CD4-positive, alpha-beta T cell (primary cell): ENCODE measurements at regions not wholly inside any gene's neighbourhood (a gene's known extent, or its start where the extent isn't known, plus 50 kb on each side); places are given as distances from the start of the nearest gene placed in this dataset.
"Not testable (repeated sequence)": the region's sequence is repeated elsewhere in the genome, so short reads cannot be mapped to it uniquely, and the experiment has no call there.

Experiments
- ATAC-seq: fragments of 200-7000 bp; cut with Tn5 transposase; one replicate; pipeline ENCODE4 v1.10.0; 2022; ENCODE audit warnings: mild to moderate bottlenecking; ENCODE audit not compliant: poor library complexity
- CTCF ChIA-PET: fragments of 350-600 bp; sonication (Branson Sonifier 250); formaldehyde crosslinking; loops from one replicate; lab custom pipeline; 2021; ENCODE audit warnings: antibody characterized with exemption, inconsistent platforms; lab: Charles Lee
- POLR2A ChIA-PET: fragments of 350-600 bp; sonication (Branson Sonifier 250); formaldehyde crosslinking; loops from one replicate; lab custom pipeline; 2021; ENCODE audit warnings: antibody characterized with exemption, inconsistent platforms; lab: Charles Lee
- DNase-seq, 14 experiments: peaks; one replicate each; pipeline ENCODE4 v3.0.0-alpha.2; 2013 to 2020; ENCODE audit warnings: mixed read lengths in 2 of 14
- H3K27ac ChIP-seq, 2 donors: one replicate each; pipeline versions ENCODE4 v1.5.1 to v1.7.0; 2013; ENCODE audit warnings: low read length in 2 of 2, low read depth in 1 of 2, mild to moderate bottlenecking in 1 of 2
- H3K27me3 ChIP-seq, 2 experiments: 1 replicate in 1 of 2; 2 replicates in 1 of 2; pipeline versions ENCODE4 v1.6.1 to v1.7.0; 2013; ENCODE audit warnings: low read length in 2 of 2, control low read depth in 1 of 2, mild to moderate bottlenecking in 1 of 2, moderate library complexity in 1 of 2; ENCODE audit not compliant: insufficient read depth in 2 of 2, control insufficient read depth in 1 of 2
- H3K36me3 ChIP-seq: one replicate; pipeline ENCODE4 v1.6.1; 2013; ENCODE audit warnings: low read length, control low read depth; ENCODE audit not compliant: insufficient read depth
- H3K4me1 ChIP-seq: one replicate; pipeline ENCODE4 v1.6.1; 2013; ENCODE audit warnings: low read length, control low read depth; ENCODE audit not compliant: insufficient read depth
- H3K4me3 ChIP-seq: one replicate; pipeline ENCODE4 v1.5.1; 2013; ENCODE audit warnings: mild to moderate bottlenecking, low read length, moderate library complexity
- H3K9me3 ChIP-seq, 2 experiments: 1 replicate in 1 of 2; 2 replicates in 1 of 2; pipeline versions ENCODE4 v1.6.1 to v1.7.0; 2013; ENCODE audit warnings: low read length in 2 of 2, mild to moderate bottlenecking in 2 of 2, control low read depth in 1 of 2, moderate library complexity in 1 of 2; ENCODE audit not compliant: control insufficient read depth in 1 of 2, insufficient read depth in 1 of 2
- H3K27ac Mint-ChIP-seq: one replicate; pipeline ENCODE4 v1.8.0; 2020; ENCODE audit warnings: mixed read lengths
- H3K27me3 Mint-ChIP-seq: one replicate; pipeline ENCODE4 v1.8.0; 2021; ENCODE audit warnings: mixed read lengths
- H3K36me3 Mint-ChIP-seq: one replicate; pipeline ENCODE4 v1.8.0; 2021; ENCODE audit warnings: low read depth, mixed read lengths
- H3K4me1 Mint-ChIP-seq: one replicate; pipeline ENCODE4 v1.8.0; 2021; ENCODE audit warnings: low read depth, mixed read lengths
- H3K4me3 Mint-ChIP-seq: one replicate; pipeline ENCODE4 v1.8.0; 2020; ENCODE audit warnings: mild to moderate bottlenecking, mixed read lengths
- H3K9me3 Mint-ChIP-seq: one replicate; pipeline ENCODE4 v1.8.0; 2020; ENCODE audit warnings: mixed read lengths
- intact Hi-C, 2 experiments: fragments of 100-400 bp; cut with DNase I in 1 of 2; cut with micrococcal nuclease in 1 of 2; formaldehyde crosslinking; loops; one replicate each; pipeline versions ENCODE4 v1.15.1 to v1.9.0; 2023 to 2025; cut with DNase I, micrococcal nuclease
- TF ChIP-seq, protein P1 (sequence below): fragments of 200-600 bp; IDR thresholded peaks from one replicate; pipeline ENCODE4 v1.8.0; 2022; ENCODE audit warnings: antibody characterized with exemption, mild to moderate bottlenecking

DNA sequence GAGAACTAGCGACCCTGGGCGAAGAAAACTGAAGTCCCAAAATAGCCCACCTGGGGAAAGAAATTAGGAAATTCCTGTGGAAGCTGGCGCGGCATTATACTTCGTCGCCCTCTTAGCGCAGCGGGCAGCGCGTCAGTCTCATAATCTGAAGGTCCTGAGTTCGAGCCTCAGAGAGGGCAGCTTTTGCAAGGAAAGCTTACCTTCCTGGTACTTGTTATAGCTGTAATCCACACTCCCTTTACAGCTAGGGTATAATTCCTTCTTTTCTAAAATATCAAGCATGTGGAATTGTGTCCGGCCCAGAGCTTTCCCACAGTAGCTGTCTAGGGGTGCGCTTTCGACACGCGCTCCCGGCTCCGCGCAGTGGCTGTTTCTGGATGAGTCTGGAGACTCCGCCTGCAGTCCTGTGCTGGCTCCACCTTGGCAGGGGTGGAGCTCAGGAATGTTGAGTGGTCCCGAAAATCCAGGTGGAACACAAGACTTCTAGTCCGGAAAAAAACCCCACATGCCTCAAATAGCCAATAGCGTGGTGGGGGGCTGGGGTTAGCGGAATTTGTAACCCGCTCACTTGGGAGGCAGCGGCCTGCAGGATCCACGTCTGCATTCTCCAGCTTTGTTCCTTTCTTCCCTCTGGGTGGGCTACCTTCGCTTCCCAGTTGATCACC, 83.7 kb upstream of the ZNF322 start:
- no peak for DNase-seq
- Histone ChIP-seq H3K27ac (no peak overlapping the region), H3K27me3 (peaks cover 29 to 32% of the 10 kb centered on the region in 2 experiments), H3K9me3 (peaks cover 10 to 20% of the 10 kb centered on the region in 2 experiments), H3K4me3 (no peak overlapping the region), H3K36me3 (no peaks in the 10 kb centered on the region), H3K4me1 (no peaks in the 10 kb centered on the region)
- Mint-ChIP-seq H3K9me3 (peaks cover 27% of the 10 kb centered on the region), H3K36me3 (peaks cover 20% of the 10 kb centered on the region), H3K4me3 (no peak overlapping the region), H3K27ac (no peak overlapping the region), H3K4me1 (no peaks in the 10 kb centered on the region), H3K27me3 (peaks cover 71% of the 10 kb centered on the region)
- intact Hi-C loops: no loop called here
- POLR2A ChIA-PET: no interaction called here
- CTCF ChIA-PET: no interaction called here
- TF ChIP-seq, protein P1, sequence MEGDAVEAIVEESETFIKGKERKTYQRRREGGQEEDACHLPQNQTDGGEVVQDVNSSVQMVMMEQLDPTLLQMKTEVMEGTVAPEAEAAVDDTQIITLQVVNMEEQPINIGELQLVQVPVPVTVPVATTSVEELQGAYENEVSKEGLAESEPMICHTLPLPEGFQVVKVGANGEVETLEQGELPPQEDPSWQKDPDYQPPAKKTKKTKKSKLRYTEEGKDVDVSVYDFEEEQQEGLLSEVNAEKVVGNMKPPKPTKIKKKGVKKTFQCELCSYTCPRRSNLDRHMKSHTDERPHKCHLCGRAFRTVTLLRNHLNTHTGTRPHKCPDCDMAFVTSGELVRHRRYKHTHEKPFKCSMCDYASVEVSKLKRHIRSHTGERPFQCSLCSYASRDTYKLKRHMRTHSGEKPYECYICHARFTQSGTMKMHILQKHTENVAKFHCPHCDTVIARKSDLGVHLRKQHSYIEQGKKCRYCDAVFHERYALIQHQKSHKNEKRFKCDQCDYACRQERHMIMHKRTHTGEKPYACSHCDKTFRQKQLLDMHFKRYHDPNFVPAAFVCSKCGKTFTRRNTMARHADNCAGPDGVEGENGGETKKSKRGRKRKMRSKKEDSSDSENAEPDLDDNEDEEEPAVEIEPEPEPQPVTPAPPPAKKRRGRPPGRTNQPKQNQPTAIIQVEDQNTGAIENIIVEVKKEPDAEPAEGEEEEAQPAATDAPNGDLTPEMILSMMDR: no peak
- ATAC-seq: no peak

DNA sequence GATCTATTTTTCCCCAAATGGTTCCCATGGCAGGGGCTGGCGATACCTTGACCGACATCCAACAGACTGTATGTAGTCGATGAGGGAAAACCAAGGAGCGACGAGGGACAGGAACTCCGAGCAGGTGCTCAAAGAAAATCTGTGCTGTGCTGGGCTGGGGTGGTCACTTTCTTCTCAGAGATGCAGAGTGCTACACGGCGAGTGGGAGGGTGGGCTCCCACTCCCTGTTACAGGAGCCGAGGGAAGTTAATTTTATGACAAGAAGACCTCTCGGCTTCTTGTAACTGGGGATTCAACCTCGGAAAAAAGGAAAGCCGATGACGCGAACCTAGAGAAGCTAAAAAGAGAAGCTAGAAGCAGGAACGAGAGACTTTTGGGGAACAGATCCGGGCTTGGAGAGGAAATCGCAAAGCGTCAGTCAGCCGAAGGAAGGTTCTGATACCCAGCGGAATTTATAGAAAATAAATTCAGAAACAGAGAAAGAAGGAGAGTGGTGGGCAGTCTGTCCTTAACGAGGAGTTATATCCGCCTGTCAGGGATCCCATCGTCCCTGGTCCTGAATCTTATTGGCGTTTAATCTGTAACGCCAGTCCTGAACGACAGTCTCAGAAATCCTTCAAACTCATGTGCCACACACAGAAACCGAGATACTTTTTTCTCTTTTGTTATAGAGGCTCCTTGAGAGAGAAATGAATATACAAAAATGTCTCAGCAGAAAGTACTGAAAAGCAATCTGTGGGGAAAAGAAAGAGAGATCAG, 84.6 kb upstream of the ZNF322 start:
- Mint-ChIP-seq H3K27me3 (peaks cover 79% of the 10 kb centered on the region), H3K4me1 (no peaks in the 10 kb centered on the region)
- POLR2A ChIA-PET: no interaction called here

DNA sequence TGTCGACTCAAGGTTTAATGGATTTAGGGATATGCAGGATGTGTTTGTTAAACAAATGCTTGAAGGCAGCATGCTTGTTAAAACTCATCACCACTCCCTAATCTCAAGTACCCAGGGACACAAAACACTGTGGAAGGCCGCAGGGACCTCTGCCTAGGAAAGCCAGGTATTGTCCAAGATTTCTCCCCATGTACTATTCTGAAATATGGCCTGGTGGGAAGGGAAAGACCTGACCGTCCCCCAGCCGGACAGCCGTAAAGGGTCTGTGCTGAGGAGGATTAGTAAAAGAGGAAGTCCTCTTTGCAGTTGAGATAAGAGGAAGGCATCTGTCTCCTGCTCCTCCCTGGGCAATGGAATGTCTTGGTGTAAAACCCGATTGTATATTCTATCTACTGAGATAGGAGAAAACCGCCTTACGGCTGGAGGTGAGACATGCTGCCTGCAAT, 85.3 kb upstream of the ZNF322 start:
- H3K9me3 Mint-ChIP-seq: peaks cover 31% of the 10 kb centered on the region
- POLR2A ChIA-PET, H3K4me3 ChIP-seq, DNase-seq, H3K27ac Mint-ChIP-seq, H3K4me3 Mint-ChIP-seq, H3K27ac ChIP-seq, CTCF ChIA-PET, H3K4me1 Mint-ChIP-seq, intact Hi-C loops, H3K4me1 ChIP-seq, ATAC-seq, H3K36me3 ChIP-seq: not testable (repeated sequence)
- H3K36me3 Mint-ChIP-seq: peaks cover 20% of the 10 kb centered on the region
- Histone ChIP-seq H3K27me3 (peaks cover 32 to 36% of the 10 kb centered on the region in 2 experiments), H3K9me3 (peaks cover 10 to 26% of the 10 kb centered on the region in 2 experiments)
- H3K27me3 Mint-ChIP-seq: peaks cover 87% of the 10 kb centered on the region

More for the DNA sequence above, 84.6 kb upstream of the ZNF322 start:
- H3K36me3 Mint-ChIP-seq: peaks cover 20% of the 10 kb centered on the region
- H3K27ac Mint-ChIP-seq: no peak overlapping the region
- H3K9me3 ChIP-seq: peaks cover 10 to 22% of the 10 kb centered on the region in 2 experiments
- no peak for DNase-seq
- peaks cover 29% of the 10 kb centered on the region for H3K9me3 Mint-ChIP-seq
- H3K27me3 ChIP-seq: peaks cover 32 to 33% of the 10 kb centered on the region in 2 experiments
- CTCF ChIA-PET: no interaction called here
- intact Hi-C loops: no loop called here
- no peaks in the 10 kb centered on the region for H3K4me1 ChIP-seq
- peak overlapping the region; percentile 31 for H3K4me3 Mint-ChIP-seq
- no peak for ATAC-seq
- H3K36me3 ChIP-seq: no peaks in the 10 kb centered on the region
- no peak overlapping the region for H3K27ac ChIP-seq
- TF ChIP-seq, protein P1: no peak
- H3K4me3 ChIP-seq: no peak overlapping the region

DNA sequence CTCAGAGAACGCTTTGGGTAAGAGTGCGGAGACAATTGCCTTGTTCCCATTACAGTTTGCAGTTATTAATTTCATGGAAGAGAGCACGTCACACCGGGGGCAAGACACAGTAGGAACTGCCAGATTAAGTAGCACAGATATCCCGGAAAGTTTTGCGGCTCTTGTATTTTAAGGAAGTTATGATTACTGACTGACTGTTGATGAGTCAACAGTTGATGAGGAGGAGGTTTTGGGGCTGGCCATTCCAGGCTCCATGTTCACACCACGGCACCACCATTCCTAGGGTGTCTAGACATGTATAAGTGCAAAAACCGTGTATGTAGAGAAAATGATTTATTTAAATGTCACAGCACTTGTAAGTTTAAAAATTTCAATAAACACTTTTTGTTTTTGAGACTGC, 86.4 kb upstream of the ZNF322 start:
- DNase-seq, H3K4me3 Mint-ChIP-seq, intact Hi-C loops, H3K4me3 ChIP-seq, H3K27ac Mint-ChIP-seq, CTCF ChIA-PET, H3K27ac ChIP-seq, POLR2A ChIA-PET, H3K4me1 ChIP-seq, ATAC-seq, H3K36me3 ChIP-seq: not testable (repeated sequence)
- peaks cover 32 to 38% of the 10 kb centered on the region in 2 experiments for H3K27me3 ChIP-seq
- Mint-ChIP-seq H3K36me3 (peaks cover 20% of the 10 kb centered on the region), H3K4me1 (peaks cover 10% of the 10 kb centered on the region), H3K9me3 (peaks cover 34% of the 10 kb centered on the region), H3K27me3 (peaks cover 93% of the 10 kb centered on the region)
- H3K9me3 ChIP-seq: peaks cover 10 to 26% of the 10 kb centered on the region in 2 experiments

DNA sequence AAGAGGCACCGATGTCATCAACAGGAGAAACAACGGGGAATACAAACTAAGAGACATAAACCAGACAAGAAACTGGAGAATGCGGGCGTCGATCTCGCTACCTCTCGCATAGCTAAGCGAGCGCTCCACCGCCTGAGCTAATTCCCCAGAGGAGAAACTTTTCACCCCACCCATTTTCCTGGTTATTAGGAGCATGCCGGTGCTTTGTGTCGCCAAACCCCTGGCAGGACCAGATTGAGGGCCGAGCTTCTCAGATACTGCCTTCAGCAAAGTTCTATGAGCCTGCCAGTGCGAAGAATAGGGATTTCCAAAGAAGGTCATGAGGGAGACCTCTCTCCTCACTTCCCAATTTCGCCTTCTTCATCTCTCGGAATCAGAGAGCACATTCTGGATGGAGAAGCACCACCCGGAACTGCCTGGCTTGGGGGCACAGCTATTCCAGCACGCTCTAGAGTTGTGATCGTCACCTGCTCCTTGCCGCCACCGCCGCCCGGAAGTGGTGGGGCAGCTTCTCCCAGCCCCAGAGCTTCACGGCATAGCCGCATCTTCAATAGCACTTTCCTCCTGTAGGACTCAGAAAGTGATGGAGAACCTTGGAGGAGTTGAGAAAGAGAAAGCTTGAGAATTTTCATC, 89.7 kb upstream of the ZNF322 start:
- H3K36me3 ChIP-seq, H3K4me3 Mint-ChIP-seq, H3K4me1 ChIP-seq, ATAC-seq, DNase-seq, POLR2A ChIA-PET, H3K27ac Mint-ChIP-seq, H3K27ac ChIP-seq, CTCF ChIA-PET, H3K4me3 ChIP-seq, intact Hi-C loops: not testable (repeated sequence)
- Histone ChIP-seq H3K27me3 (peaks cover 14 to 29% of the 10 kb centered on the region in 2 experiments), H3K9me3 (peaks cover under 1 to 14% of the 10 kb centered on the region in 2 experiments)
- Mint-ChIP-seq H3K36me3 (peaks cover 19% of the 10 kb centered on the region), H3K27me3 (peaks cover 73% of the 10 kb centered on the region), H3K9me3 (peaks cover 29% of the 10 kb centered on the region), H3K4me1 (peaks cover 14% of the 10 kb centered on the region)
